ENCODE measurements at regions not wholly inside any gene's neighbourhood (a gene's known extent, or its start where the extent isn't known, plus 50 kb on each side); places are given as distances from the start of the nearest gene placed in this dataset.

- no peak for DNase-seq (ENCODE audit: low read depth, low spot score)
Measured at GRCh38 chr16:54812229-54812628, 118.4 kb upstream of the IRX5 start.

- no peak for DNase-seq (ENCODE audit: low read depth, low spot score)
Measured at GRCh38 chr16:54808890-54809289, 121.8 kb upstream of the IRX5 start.

- DNase-seq (ENCODE audit: low read depth, low spot score) = no peak
Measured at GRCh38 chr16:54806881-54807360, 123.7 kb upstream of the IRX5 start.

- no peak for DNase-seq (ENCODE audit: low read depth, low spot score)
Measured at GRCh38 chr16:54806378-54806777, 124.3 kb upstream of the IRX5 start.

GRCh38 chr16:54805648-54806047 lies 125.0 kb upstream of the IRX5 start:
- DNase-seq (ENCODE audit: low read depth, low spot score) = no peak

GRCh38 chr16:54801057-54801844 lies 129.4 kb upstream of the IRX5 start:
- no peak for DNase-seq (ENCODE audit: low read depth, low spot score)

DNA sequence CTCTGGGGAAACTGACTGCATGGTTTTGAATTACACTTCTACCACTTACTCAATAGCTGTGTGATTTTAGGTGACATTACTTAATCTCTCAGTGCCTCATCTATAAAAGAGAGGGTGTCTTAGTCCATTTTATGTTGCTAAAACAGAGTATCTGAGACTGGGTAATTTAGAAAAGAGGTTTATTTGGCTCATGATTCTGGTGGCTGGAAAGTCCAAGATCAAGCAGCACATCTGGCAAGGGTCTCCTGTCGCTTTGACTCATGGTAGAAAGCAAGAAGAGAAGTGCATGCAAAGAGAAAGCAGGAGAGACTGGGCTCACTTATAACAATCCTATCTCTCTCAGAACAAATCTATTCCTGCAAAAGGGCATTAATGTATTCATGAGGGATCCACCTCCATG lies 132.4 kb upstream of the IRX5 start:
- DNase-seq (ENCODE audit: low read depth, low spot score) = no peak

DNA sequence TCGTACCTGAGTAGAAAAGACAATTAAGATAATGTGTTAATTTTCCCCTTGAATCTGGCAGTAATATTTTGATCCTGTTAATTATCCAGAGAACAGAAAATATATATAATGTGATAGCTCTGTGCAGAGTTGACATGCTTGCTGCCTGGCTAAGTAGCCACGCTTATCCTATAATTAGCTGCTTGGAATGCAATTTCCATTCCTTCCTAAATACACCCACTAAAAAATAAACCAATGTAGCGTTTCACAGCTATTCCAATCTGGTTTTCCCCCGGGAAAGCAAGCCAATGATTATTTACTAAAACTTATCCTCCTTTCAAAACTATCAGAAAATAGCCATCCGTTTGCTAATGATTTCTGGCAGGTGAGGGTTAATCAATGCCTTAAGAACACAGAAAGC lies 134.5 kb upstream of the IRX5 start:
- DNase-seq (ENCODE audit: low read depth, low spot score) = no peak

DNA sequence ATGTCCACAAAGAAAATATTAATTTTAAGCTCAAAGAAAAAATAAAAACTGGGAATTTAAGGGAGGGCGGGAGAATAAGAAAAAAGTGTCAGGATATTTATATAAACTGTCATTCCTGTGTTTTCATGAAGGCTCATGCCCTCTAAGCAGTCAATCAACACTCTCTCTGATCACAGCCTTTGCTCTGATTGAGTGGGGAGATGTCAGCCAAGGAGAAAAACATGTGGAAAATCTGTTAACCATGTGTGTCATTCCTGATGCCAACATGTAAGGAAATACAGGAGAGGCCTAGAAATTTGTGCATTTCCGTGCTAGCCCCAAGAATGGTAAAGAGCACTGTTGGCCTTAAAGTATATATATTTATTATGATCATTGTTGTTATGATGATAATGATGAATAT lies 137.9 kb upstream of the IRX5 start:
- no peak for DNase-seq (ENCODE audit: low read depth, low spot score)

GRCh38 chr16:54787045-54787444 lies 143.6 kb upstream of the IRX5 start:
- DNase-seq (ENCODE audit: low read depth, low spot score) = no peak

DNA sequence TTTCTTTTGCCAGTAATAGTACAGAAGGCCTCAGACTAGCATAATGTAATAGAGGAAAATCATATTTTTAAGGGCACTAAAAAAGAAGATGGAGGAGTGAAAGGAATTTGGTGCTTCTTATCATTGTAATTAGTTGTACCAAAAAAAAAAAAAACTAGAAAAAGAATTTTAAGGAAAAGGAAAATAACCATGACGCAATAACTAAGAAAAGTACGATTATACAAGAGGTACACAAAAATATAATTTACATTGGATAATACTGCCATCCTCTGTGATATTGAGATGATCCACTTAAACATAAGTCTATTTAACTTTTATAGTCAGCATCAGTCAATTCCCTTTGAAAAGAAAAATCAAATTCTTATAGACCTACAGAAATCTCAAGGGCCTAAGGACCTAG lies 146.7 kb upstream of the IRX5 start:
- no peak for DNase-seq (ENCODE audit: low read depth, low spot score)

- DNase-seq (ENCODE audit: low read depth, low spot score) = no peak
Measured at GRCh38 chr16:54783226-54783625, 147.4 kb upstream of the IRX5 start.

DNA sequence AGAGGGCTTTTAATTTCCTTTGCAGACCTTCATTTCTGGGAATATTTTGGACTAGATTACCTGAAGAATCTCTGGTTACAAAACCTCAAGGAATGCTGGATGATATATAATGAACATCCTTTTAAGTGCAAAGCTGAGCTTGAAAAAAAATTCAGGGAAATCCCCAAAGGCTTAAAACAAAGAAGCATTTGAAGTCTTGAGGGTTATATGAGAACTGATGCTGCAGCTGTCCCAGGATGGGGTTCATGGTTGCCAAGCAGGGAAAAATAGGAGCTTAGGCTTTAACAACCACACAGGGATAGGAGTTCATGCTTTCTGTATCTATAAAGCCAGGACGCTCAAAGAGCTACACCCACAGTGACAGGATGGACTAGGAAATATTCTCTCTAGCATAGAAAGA lies 150.4 kb upstream of the IRX5 start:
- DNase-seq (ENCODE audit: low read depth, low spot score) = no peak

GRCh38 chr16:54779549-54779948 lies 151.1 kb upstream of the IRX5 start:
- DNase-seq (ENCODE audit: low read depth, low spot score) = no peak

- DNase-seq (ENCODE audit: low read depth, low spot score) = peak; percentile 44
Measured at GRCh38 chr16:54774768-54775167, 155.9 kb upstream of the IRX5 start.

DNA sequence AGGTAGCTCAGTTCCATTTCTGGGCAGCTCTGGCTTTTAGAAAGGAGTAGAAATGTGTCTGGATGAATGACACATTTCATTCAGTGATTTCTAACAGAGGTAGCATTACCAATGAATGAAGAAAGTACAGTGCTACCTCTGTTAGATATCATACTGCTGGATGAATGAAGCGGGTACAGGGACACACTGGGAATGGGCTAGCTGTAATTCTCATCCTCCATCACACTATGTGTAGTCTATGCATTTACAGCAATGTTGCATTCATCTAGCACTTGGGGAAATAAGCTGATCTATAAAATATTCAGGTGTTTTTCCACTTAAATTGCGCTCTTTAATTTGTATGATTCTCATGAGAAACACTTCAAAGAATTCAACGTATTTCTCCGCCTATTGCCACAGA lies 158.3 kb upstream of the IRX5 start:
- no peak for DNase-seq (ENCODE audit: low read depth, low spot score)

DNA sequence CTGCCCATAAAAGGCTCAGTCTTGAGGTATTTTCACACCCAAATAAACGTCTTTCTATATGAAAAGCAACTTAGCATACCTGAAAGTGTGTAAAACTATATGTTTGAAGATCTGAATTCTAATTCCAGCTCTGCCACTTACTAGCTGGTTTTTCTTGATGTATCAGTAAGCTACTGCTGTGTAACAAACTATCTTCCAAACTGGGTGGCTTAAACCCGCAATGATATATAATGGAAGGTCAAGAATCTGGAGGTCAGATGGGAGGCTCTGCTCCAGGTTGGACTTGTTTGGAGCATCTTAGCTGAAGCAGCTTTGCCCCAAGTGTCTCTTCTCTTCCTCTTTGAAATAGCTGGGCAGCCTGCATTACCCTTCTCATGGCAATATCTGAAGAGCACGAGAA lies 164.3 kb upstream of the IRX5 start:
- DNase-seq (ENCODE audit: low read depth, low spot score) = no peak

- no peak for DNase-seq (ENCODE audit: low read depth, low spot score)
Measured at GRCh38 chr16:54750249-54750648, 180.4 kb upstream of the IRX5 start.

DNA sequence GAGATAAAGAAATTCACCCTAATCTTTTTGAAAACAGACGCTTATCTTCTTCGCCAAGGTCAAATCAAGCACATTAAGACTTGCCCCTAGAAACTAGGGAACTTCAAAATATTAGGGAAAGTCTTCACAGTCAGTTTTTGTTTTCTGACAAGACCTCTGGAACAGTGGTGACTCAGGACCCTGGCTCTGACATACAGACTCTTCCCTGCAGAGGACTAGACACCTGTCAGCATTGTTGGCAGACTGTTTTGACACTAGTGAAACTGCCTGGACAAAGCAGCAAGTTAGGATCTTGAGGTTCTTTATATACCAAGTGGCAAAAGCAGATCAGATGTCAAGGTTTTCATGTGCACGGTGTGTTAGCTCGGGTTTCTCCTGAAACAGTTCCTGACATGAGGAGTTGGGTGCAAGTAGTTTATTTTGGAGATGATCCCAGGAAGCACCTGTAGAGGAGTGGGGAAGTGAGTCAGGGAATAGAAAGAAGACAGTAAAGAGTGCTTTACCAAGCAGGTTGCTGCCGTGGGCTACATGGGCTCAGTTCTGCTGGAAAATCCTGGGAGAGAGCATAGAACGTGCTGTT lies 182.0 kb upstream of the IRX5 start:
- no peak for DNase-seq (ENCODE audit: low read depth, low spot score)

DNA sequence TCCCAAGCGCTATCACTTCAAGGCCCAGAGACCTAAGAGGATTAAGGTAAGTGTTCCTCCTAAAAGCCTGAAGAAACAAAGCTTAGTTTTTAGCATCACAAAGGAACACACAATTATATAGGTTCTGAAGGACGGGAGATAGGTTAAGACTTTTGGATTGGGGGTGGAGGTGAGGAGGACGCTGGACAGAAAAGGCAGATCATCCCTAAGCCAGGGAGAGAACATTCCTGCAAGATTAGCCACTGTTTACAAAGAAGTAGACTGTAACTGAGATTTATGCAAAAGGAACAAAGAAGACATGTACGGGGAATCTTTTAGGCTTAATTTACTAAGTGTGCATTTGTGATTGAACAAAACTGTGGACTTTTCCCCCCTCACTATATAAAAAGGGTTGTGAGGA lies 184.1 kb upstream of the IRX5 start:
- no peak for DNase-seq (ENCODE audit: low read depth, low spot score)

DNA sequence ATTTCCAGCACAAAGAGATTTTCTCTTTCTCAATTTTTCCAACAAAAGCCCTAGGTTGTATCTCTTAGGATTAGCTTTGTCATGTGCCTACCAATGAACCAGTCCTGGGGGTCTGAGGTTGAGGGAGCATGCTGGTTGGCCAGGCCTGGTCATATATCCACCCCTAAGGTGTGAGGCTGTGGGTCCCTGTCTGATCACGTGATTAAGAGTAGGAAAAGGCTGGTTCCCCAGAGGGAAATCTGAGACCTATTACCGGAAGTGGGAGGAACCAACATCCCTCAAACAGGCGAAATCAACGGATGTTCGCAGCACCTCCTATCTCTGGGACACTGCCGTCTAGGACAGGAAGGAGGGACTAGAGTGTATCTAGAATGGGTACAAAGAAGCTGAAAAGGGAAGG lies 185.7 kb upstream of the IRX5 start:
- DNase-seq (ENCODE audit: low read depth, low spot score) = no peak

DNA sequence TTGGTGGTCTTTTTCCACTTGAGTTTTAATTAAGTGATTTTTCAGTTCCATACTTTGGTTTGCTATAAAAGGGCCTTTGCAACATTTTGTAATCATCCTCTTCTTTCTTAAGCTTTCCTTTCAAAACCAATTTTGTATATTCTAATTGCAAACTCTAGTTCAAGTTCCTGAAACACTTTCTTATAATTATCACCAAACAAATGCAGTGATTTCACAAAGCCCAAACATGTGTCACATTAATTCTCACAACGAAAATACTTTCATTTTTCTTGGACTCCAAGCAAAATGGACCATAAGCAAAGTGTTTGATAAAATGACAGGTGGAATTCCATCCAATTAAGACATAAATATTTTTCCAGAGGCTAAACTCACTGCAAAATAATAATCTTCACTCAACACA lies 188.2 kb upstream of the IRX5 start:
- no peak for DNase-seq (ENCODE audit: low read depth, low spot score)

GRCh38 chr16:54739381-54739780 lies 191.3 kb upstream of the IRX5 start:
- DNase-seq (ENCODE audit: low read depth, low spot score) = no peak

DNA sequence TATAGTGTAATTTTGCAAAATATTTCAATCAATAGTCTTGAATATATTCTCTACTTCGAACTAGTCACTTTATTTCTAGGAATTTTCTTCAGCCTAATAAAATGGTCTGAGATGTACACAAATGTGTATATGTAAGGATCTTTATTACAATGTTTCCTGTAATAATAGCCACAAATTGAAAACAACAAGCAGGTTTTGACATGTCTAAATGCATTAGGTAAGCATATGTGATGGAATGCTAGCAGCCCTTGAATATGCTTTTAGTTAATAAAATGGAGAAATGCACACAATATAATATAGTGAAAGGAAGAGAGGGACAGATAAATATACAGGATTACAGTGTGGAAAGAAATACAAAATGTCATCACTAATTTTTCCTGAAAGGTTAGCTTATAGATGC lies 196.5 kb upstream of the IRX5 start:
- DNase-seq (ENCODE audit: low read depth, low spot score) = no peak
